ENCODE measurements at regions not wholly inside any gene's neighbourhood (a gene's known extent, or its start where the extent isn't known, plus 50 kb on each side); places are given as distances from the start of the nearest gene placed in this dataset.

GRCh38 chr1:38336301-38336923 lies 289.8 kb upstream of the POU3F1 start:
- peaks cover 0 to 2% (median 0%) of the 10 kb centered on the region in 3 experiments; a peak in 2 of 7 replicates for H3K36me3 Mint-ChIP-seq (ENCODE audit: insufficient read depth in 1 of 3, low read depth in 3 of 3)
- Histone ChIP-seq H3K56ac (ENCODE audit: insufficient read length, low read depth, low read length) (no peak overlapping the region), H3K9me3 (ENCODE audit: control insufficient read depth, low read depth, low read length) (no peaks in the 10 kb centered on the region), H2BK20ac (ENCODE audit: low read depth, low read length, poor library complexity, severe bottlenecking) (no peak overlapping the region), H4K5ac (ENCODE audit: insufficient read length, low read depth, low read length) (no peak overlapping the region), H3K23me2 (ENCODE audit: insufficient read length, low read depth, low read length, poor library complexity, severe bottlenecking) (no peaks in the 10 kb centered on the region), H3K18ac (ENCODE audit: insufficient read length, low read depth, low read length) (peak overlapping the region; percentile 34), H4K91ac (ENCODE audit: insufficient read length, low read depth, low read length) (no peak overlapping the region), H3K4ac (ENCODE audit: low read depth, low read length) (no peak overlapping the region), H3K27ac (ENCODE audit: insufficient read length, low read depth, low read length) (no peak overlapping the region), H3K23ac (ENCODE audit: insufficient read length, low read depth, low read length) (no peak overlapping the region), H4K8ac (replicated peaks; ENCODE audit: insufficient read length, low read depth, low read length) (no peak overlapping the region), H3K27me3 (ENCODE audit: insufficient read depth, low read length) (no peaks in the 10 kb centered on the region; the same call in 1 of the 2 replicates), H2BK120ac (ENCODE audit: low read depth, low read length, poor library complexity, severe bottlenecking) (no peak overlapping the region), H2BK15ac (ENCODE audit: low read depth, low read length) (no peak overlapping the region), H4K20me1 (ENCODE audit: control insufficient read depth, insufficient read depth, insufficient read length) (no peaks in the 10 kb centered on the region), H3T11ph (ENCODE audit: low read length) (no peak overlapping the region), H3K14ac (ENCODE audit: insufficient read depth, low read length) (no peak overlapping the region), H2AFZ (ENCODE audit: low read length) (no peak overlapping the region), H2AK5ac (ENCODE audit: insufficient read length, low read length) (no peak overlapping the region), H3K79me1 (ENCODE audit: insufficient read depth, low read depth, low read length, poor library complexity, severe bottlenecking) (no peaks in the 10 kb centered on the region), H2BK5ac (ENCODE audit: insufficient read length, low read length) (no peak overlapping the region), H3K4me1 (ENCODE audit: insufficient read depth, low read length) (peaks cover 4% of the 10 kb centered on the region; the same call in 1 of the 2 replicates), H3K9ac (ENCODE audit: extremely low read depth, insufficient read length, low read length) (no peak overlapping the region), H3K79me2 (ENCODE audit: insufficient read depth, low read length) (no peaks in the 10 kb centered on the region), H2BK12ac (ENCODE audit: insufficient read length, low read depth, low read length) (no peak overlapping the region), H3K4me2 (ENCODE audit: insufficient read depth, insufficient read length, low read length) (no peak overlapping the region)
- no peak for DNase-seq
- no peaks in the 10 kb centered on the region for H3K9me3 Mint-ChIP-seq
- TF ChIP-seq CTCF (conservative IDR thresholded peaks at IDR 0.05): no peak
- H3K27me3 Mint-ChIP-seq (ENCODE audit: low read depth): peaks cover 13% of the 10 kb centered on the region; the same call in 1 of the 2 replicates
- H3K27ac Mint-ChIP-seq: no peak overlapping the region
- no peak overlapping the region for H3K4me3 Mint-ChIP-seq
- WGBS (ENCODE audit: extremely low coverage, insufficient read length, low lambda C conversion rate): no CpG with 5 or more reads among the region's 8 CpGs
- peaks cover 17 to 18% of the 10 kb centered on the region in 2 experiments for H3K4me1 Mint-ChIP-seq

All from H9 (cell line).